Stimulated activated CD4-positive, alpha-beta T cell treated with anti-CD3 and anti-CD28 coated beads, Interleukin-4, amount 100 ng/mL, for 24 hours (primary cell): ENCODE measurements at regions not wholly inside any gene's neighbourhood (a gene's known extent, or its start where the extent isn't known, plus 50 kb on each side); places are given as distances from the start of the nearest gene placed in this dataset.
"Not testable (repeated sequence)": the region's sequence is repeated elsewhere in the genome, so short reads cannot be mapped to it uniquely, and the experiment has no call there.

Source experiments
- DNase-seq: peaks from one replicate; pipeline ENCODE4 v3.0.0-alpha.2; 2020

DNA sequence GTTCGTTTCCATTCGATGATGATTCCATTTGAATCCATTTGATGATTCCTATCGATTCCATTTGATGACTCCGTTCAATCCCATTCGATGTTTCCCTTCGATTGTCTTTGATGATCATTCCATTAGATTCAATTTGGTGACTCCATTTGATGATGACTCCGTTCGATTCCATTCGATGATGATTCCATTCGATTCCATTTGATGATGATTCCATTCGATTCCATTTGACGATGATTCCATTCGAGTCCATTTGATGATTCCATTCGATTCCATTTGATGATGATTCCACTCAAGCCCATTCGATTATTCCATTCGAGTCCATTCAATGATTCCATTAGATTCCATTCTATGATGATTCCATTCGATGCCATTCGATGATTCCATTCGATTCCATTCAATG is 2730.6 kb downstream of the RPIA start:
- not testable (repeated sequence) for DNase-seq

GRCh38 chr2:91427148-91427547 is 2735.7 kb downstream of the RPIA start:
- not testable (repeated sequence) for DNase-seq

DNA sequence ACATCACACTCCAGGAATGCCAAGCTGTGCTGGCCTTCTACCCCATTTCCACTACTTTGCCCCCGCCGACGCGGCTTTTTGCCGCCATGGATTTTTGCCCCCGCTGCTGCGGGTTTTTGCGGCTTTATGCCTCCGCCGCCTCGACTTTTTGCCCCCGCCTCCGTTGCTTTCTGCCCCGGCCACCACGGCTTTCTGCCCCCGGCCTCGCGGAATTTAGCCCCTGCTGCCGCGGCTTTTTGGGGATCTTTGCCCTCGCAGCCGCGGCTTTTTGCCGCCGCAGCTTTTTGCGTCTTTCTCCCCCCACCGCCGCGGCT is 2750.4 kb downstream of the RPIA start:
- not testable (repeated sequence) for DNase-seq

DNA sequence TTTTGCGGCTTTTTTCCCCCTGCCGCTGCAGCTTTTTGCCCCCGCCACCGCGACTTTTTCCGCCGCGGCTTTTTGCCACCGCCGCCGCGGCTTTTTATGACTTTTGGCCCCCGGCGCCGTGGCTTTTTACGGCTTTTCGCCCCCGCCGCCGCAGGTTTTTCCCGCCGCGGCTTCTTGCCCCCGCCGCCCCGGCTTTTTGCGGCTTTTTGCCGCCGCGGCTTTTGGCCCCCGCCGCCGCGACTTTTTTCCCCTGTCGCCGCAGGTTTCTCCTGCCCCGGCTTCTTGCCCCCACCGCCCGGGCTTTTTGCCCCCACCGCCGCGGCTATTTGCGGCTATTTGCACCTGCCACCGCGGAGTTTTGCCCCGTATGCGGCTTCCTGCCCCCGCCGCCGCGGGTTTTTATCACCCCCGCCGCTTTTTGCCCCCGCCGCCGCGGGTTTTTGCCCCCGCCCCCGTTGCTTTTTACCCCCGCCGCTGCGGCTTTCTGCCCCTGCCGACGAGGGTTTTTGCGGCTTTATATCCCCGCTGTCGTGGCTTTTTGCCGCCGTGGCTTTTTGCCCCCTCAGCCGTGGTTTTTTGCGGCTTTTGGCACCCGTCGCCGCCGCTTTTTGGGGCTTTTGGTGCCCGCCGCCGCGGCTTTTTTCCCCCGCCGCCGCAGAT is 2750.9 kb downstream of the RPIA start:
- no peak for DNase-seq

DNA sequence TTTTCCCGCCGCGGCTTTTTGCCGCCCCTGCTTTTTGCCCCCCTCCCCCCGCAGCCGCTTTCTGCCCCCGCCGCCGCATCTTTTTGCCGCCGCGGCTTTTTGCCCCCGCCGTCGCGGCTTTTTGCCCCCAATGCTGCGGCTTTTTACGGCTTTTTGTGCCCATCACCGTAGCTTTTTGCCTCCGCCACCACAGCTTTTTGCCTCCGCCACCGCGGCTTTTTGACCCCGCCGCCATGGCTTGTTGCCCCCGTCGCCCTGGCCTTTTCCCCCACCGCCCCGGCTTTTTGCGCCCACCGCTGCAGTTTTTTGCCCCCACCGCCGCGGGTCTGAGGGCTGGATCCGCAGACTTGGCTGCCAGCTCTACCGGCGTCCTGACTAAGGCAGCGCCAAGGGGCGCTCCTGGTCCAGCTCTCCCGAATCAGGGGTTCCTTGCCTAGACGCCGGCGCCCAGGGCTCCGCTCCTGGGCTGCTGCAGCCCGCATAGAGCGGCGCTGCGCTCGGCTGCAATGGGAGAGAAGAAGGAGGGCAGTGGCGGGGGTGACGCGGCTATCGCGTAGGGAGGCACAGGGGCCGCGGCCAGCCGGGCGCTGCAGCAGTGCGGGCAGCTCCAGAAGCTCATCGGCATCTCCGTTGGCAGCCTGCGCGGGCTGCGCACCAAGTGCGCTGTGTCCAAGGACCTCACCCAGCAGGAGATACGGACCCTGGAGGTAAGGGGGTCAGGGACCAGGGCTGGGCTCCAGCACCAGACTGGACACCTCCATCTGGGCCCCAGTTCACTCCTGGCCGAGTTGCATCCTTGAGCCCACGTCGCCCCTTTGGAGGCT is 2751.6 kb downstream of the RPIA start:
- DNase-seq = not testable (repeated sequence)

DNA sequence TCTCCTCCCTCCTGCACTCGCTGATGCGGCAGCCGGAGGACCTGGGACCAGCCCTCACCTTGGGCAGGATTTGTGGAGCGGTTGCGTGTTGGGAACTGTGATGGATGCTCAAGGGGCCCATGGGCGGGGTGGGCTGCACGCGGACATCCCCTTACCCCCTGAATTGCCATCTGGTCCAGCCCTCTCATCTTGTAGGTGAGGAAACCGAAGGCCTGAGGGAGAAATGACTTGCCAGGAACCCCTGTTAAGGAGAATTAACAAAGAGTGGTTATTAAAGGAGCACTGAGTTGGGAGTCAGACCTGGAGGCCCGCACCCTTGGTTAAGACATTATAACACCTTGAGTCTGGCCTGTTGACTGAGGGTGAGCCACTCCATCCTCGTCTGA is 2752.2 kb downstream of the RPIA start:
- DNase-seq = not testable (repeated sequence)

- DNase-seq = not testable (repeated sequence)
Measured at GRCh38 chr2:91445705-91446104, 2754.2 kb downstream of the RPIA start.

DNA sequence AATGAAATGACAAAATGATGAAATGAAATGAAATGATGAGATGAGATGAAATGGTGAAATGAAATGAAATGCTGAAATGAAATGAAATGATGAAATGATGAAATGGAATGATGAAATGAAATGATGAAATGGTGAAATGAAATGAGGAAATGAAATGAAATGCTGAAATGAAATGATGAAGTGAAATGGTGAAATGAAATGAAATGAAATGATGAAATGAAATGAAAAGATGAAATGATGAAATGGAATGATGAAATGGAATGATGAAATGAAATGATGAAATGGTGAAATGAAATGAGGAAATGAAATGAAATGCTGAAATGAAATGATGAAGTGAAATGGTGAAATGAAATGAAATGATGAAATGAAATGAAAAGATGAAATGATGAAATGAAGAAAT is 2755.0 kb downstream of the RPIA start:
- not testable (repeated sequence) for DNase-seq

DNA sequence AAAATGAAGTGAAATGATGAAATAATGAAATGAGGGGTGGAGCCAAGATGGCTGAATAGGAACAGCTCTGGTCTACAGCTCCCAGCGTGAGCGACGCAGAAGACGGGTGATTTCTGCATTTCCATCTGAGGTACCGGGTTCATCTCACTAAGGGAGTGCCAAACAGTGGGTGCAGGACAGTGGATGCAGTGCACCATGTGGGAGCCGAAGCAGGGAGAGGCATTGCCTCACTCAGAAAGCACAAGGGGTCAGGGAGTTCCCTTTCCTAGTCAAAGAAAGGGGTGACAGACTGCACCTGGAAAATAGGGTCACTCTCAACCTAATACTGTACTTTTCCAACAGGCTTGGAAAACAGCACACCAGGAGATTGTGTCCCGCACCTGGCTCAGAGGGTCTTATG is 2755.4 kb downstream of the RPIA start:
- DNase-seq = not testable (repeated sequence)

- DNase-seq = not testable (repeated sequence)
Measured at GRCh38 chr2:91447508-91447907, 2756.0 kb downstream of the RPIA start.

GRCh38 chr2:91462292-91462691 is 2770.8 kb downstream of the RPIA start:
- DNase-seq = not testable (repeated sequence)

DNA sequence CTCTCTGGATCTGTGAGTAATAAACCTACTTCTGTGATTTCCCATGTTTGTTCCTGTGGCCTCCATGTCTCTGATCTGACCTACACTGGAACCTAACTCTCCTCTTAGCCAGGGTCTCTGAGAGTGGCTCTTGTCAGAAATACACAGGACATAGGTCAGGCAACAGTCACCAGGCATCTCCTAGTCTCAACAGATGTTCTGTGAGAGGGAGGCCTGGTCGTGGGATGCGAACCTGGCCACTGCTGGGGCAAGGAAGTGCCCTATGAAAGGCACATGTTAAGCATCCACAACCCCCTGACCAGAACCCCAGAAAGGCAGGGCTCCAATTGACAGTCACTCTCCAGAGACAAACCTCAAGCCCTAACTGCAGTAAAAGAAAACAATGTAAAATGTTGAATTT is 2771.5 kb downstream of the RPIA start:
- not testable (repeated sequence) for DNase-seq

DNA sequence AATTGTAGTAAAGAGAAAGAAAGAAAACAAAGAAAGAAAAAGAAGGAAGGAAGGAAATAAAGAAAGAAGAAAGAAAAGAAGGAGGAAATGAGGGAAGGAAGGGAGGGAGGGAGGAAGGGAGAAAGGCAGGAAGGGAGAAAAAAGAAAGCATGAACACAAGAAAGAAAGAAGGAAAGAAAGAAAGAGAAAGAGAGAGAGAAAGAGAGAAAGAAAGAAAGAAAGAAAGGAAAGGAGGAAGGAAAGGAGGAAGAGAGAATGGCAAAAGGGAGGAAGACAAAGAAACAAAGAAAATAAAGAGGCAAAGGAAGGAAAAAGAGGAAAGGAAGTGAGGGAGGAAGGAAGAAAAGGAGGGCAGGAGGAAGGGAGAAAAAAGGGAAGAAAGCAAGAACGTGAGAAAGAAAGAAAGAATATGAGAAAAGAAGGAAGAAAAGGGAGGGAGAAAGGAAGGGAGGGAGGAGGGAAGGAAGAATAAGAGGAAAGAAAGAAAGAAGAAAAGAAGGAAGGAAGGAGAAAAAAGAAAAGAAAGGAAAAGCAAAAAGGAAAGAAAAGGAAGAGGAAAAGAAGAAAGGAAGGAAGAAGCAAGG is 2775.4 kb downstream of the RPIA start:
- DNase-seq = not testable (repeated sequence)

GRCh38 chr2:91476244-91476935 is 2784.9 kb downstream of the RPIA start:
- DNase-seq = not testable (repeated sequence)

- DNase-seq = not testable (repeated sequence)
Measured at GRCh38 chr2:91476936-91477246, 2785.4 kb downstream of the RPIA start.

DNA sequence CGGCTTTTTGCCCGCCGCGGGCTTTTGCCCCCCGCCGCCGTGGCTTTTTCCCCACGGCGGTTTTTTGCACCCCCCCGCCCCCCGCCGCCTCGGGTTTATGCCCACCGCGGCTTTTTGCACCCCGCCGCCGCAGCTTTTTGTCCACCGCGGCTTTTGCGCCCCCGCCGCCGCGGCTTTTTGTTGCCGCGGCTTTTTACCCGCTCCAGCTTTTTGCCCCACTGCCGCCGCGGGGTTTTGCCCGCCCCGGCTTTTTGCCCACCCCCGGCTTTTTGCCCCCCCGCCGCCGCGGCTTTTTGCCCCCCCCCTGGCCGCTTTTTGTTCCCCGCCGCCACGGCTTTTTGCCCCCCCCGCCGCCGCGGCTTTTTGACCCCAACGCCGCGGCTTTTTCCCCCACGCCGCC is 2785.8 kb downstream of the RPIA start:
- DNase-seq = not testable (repeated sequence)

- DNase-seq = peak; percentile 16
Measured at GRCh38 chr2:91477731-91478672, 2786.5 kb downstream of the RPIA start.

- not testable (repeated sequence) for DNase-seq
Measured at GRCh38 chr2:91478851-91479718, 2787.6 kb downstream of the RPIA start.

- not testable (repeated sequence) for DNase-seq
Measured at GRCh38 chr2:91485226-91485625, 2793.8 kb downstream of the RPIA start.

DNA sequence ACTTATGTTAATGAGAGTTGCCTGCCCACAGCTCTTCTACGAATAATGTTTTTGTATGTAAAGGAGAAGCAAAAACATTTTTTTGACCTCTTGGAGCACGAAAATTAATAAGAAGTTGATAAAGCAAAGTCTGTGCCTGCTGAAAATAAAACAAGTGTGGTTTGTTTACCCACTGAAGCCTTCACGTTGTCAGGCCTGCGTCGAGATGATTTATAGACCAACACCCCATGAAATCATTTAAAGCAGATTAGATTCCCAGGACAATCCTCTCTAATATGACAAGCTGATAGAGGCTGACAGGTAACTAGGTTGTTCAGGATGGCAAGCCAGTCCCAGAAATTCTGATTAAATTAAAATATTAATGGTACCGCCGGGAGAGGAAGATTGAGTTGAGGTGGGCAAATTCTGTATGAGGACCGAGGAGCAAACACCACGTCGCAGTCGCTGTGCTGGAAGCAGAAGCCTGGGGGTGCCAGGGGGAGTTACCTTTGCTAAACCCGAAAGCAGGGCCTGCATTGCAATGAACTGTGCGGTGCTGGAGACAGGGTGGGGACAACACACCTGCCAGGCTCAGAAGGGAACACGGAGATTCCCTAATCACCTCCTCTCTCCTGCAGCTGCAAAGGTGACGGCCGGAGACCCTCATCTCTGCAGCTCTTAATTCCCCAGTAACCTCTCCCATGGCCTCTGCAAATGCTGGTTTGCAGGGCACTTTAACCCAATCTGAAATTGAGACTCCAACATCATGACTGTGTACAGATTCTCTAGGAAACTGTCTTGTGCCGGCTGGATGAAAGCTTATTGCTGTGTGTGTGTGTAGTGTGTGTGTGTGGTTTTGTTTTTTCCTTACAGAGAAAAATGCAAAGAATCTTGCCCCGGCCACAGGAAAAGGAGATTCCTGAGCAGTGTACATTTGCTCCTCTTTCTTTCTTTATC is 2805.9 kb downstream of the RPIA start:
- not testable (repeated sequence) for DNase-seq
